ENCODE measurements at regions not wholly inside any gene's neighbourhood (a gene's known extent, or its start where the extent isn't known, plus 50 kb on each side); places are given as distances from the start of the nearest gene placed in this dataset.
"Not testable (repeated sequence)": the region's sequence is repeated elsewhere in the genome, so short reads cannot be mapped to it uniquely, and the experiment has no call there.

GRCh38 chr9:65405766-65406165, 120.8 kb upstream of the FOXD4L5 start:
- H3K27ac ChIP-seq (ENCODE audit: low read length); H3K27me3 ChIP-seq (ENCODE audit: control insufficient read depth, insufficient read depth, low read length); H3K4me3 ChIP-seq (ENCODE audit: low read length); H3K4me1 ChIP-seq (ENCODE audit: control insufficient read depth, insufficient read depth, low read length); H3K36me3 ChIP-seq (ENCODE audit: control insufficient read depth, insufficient read depth, low read length); DNase-seq: not testable (repeated sequence)
- H3K9me3 ChIP-seq (ENCODE audit: control insufficient read depth, low read depth, low read length), result peaks cover 24% of the 10 kb centered on the region
- WGBS (ENCODE audit: insufficient coverage, low lambda C conversion rate), result no CpG with 5 or more reads among the region's 11 CpGs

GRCh38 chr9:65405253-65405652, 120.2 kb upstream of the FOXD4L5 start:
- Histone ChIP-seq H3K9me3 (ENCODE audit: control insufficient read depth, low read depth, low read length) (peaks cover 24% of the 10 kb centered on the region), H3K4me1 (ENCODE audit: control insufficient read depth, insufficient read depth, low read length) (no peaks in the 10 kb centered on the region), H3K27me3 (ENCODE audit: control insufficient read depth, insufficient read depth, low read length) (no peaks in the 10 kb centered on the region), H3K36me3 (ENCODE audit: control insufficient read depth, insufficient read depth, low read length) (no peaks in the 10 kb centered on the region), H3K4me3 (ENCODE audit: low read length) (no peak overlapping the region), H3K27ac (ENCODE audit: low read length) (no peak overlapping the region)
- WGBS (ENCODE audit: insufficient coverage, low lambda C conversion rate), result no CpG with 5 or more reads among the region's 6 CpGs
- no peak for DNase-seq

- Histone ChIP-seq H3K4me1 (ENCODE audit: control insufficient read depth, insufficient read depth, low read length) (no peaks in the 10 kb centered on the region), H3K4me3 (ENCODE audit: low read length) (no peak overlapping the region), H3K27me3 (ENCODE audit: control insufficient read depth, insufficient read depth, low read length) (no peaks in the 10 kb centered on the region), H3K36me3 (ENCODE audit: control insufficient read depth, insufficient read depth, low read length) (no peaks in the 10 kb centered on the region), H3K9me3 (ENCODE audit: control insufficient read depth, low read depth, low read length) (peaks cover 20% of the 10 kb centered on the region), H3K27ac (ENCODE audit: low read length) (no peak overlapping the region)
- DNase-seq, result no peak
- WGBS (ENCODE audit: insufficient coverage, low lambda C conversion rate), result no CpG with 5 or more reads among the region's 11 CpGs
Observed at GRCh38 chr9:65404232-65405006, 119.4 kb upstream of the FOXD4L5 start.

GRCh38 chr9:65403721-65404120, 118.7 kb upstream of the FOXD4L5 start:
- Histone ChIP-seq H3K27ac (ENCODE audit: low read length) (no peak overlapping the region), H3K27me3 (ENCODE audit: control insufficient read depth, insufficient read depth, low read length) (no peaks in the 10 kb centered on the region), H3K9me3 (ENCODE audit: control insufficient read depth, low read depth, low read length) (peaks cover 20% of the 10 kb centered on the region), H3K36me3 (ENCODE audit: control insufficient read depth, insufficient read depth, low read length) (no peaks in the 10 kb centered on the region), H3K4me3 (ENCODE audit: low read length) (no peak overlapping the region), H3K4me1 (ENCODE audit: control insufficient read depth, insufficient read depth, low read length) (no peaks in the 10 kb centered on the region)
- DNase-seq, result no peak
- WGBS (ENCODE audit: insufficient coverage, low lambda C conversion rate), result no CpG with 5 or more reads among the region's 10 CpGs

GRCh38 chr9:65403072-65403471, 118.1 kb upstream of the FOXD4L5 start:
- not testable (repeated sequence) for H3K36me3 ChIP-seq (ENCODE audit: control insufficient read depth, insufficient read depth, low read length); H3K27me3 ChIP-seq (ENCODE audit: control insufficient read depth, insufficient read depth, low read length); H3K4me1 ChIP-seq (ENCODE audit: control insufficient read depth, insufficient read depth, low read length); H3K27ac ChIP-seq (ENCODE audit: low read length); DNase-seq; H3K4me3 ChIP-seq (ENCODE audit: low read length)
- peaks cover 19% of the 10 kb centered on the region for H3K9me3 ChIP-seq (ENCODE audit: control insufficient read depth, low read depth, low read length)
- WGBS (ENCODE audit: insufficient coverage, low lambda C conversion rate), result no CpG with 5 or more reads among the region's 11 CpGs

GRCh38 chr9:65402206-65402870, 117.3 kb upstream of the FOXD4L5 start:
- not testable (repeated sequence) for H3K4me3 ChIP-seq (ENCODE audit: low read length); H3K27ac ChIP-seq (ENCODE audit: low read length); H3K4me1 ChIP-seq (ENCODE audit: control insufficient read depth, insufficient read depth, low read length); H3K27me3 ChIP-seq (ENCODE audit: control insufficient read depth, insufficient read depth, low read length); H3K36me3 ChIP-seq (ENCODE audit: control insufficient read depth, insufficient read depth, low read length); DNase-seq
- 100% methylated on average over 1 of the region's 18 CpGs for WGBS (ENCODE audit: insufficient coverage, low lambda C conversion rate)
- H3K9me3 ChIP-seq (ENCODE audit: control insufficient read depth, low read depth, low read length), result peaks cover 12% of the 10 kb centered on the region

GRCh38 chr9:65401456-65402045, 116.5 kb upstream of the FOXD4L5 start:
- DNase-seq; H3K4me1 ChIP-seq (ENCODE audit: control insufficient read depth, insufficient read depth, low read length); H3K36me3 ChIP-seq (ENCODE audit: control insufficient read depth, insufficient read depth, low read length); H3K27me3 ChIP-seq (ENCODE audit: control insufficient read depth, insufficient read depth, low read length); H3K4me3 ChIP-seq (ENCODE audit: low read length); H3K27ac ChIP-seq (ENCODE audit: low read length): not testable (repeated sequence)
- no CpG with 5 or more reads among the region's 9 CpGs for WGBS (ENCODE audit: insufficient coverage, low lambda C conversion rate)
- H3K9me3 ChIP-seq (ENCODE audit: control insufficient read depth, low read depth, low read length), result peaks cover 12% of the 10 kb centered on the region

GRCh38 chr9:65400886-65401285, 115.9 kb upstream of the FOXD4L5 start:
- Histone ChIP-seq H3K27ac (ENCODE audit: low read length) (no peak overlapping the region), H3K4me1 (ENCODE audit: control insufficient read depth, insufficient read depth, low read length) (no peaks in the 10 kb centered on the region), H3K4me3 (ENCODE audit: low read length) (no peak overlapping the region), H3K9me3 (ENCODE audit: control insufficient read depth, low read depth, low read length) (peaks cover 12% of the 10 kb centered on the region), H3K27me3 (ENCODE audit: control insufficient read depth, insufficient read depth, low read length) (no peaks in the 10 kb centered on the region), H3K36me3 (ENCODE audit: control insufficient read depth, insufficient read depth, low read length) (no peaks in the 10 kb centered on the region)
- no CpG with 5 or more reads among the region's 9 CpGs for WGBS (ENCODE audit: insufficient coverage, low lambda C conversion rate)
- no peak for DNase-seq

GRCh38 chr9:65397763-65398719, 113.0 kb upstream of the FOXD4L5 start:
- not testable (repeated sequence) for H3K9me3 ChIP-seq (ENCODE audit: control insufficient read depth, low read depth, low read length); H3K27me3 ChIP-seq (ENCODE audit: control insufficient read depth, insufficient read depth, low read length); H3K36me3 ChIP-seq (ENCODE audit: control insufficient read depth, insufficient read depth, low read length); H3K4me3 ChIP-seq (ENCODE audit: low read length); H3K4me1 ChIP-seq (ENCODE audit: control insufficient read depth, insufficient read depth, low read length); H3K27ac ChIP-seq (ENCODE audit: low read length); DNase-seq
- WGBS (ENCODE audit: insufficient coverage, low lambda C conversion rate), result no CpG with 5 or more reads among the region's 42 CpGs

- H3K36me3 ChIP-seq (ENCODE audit: control insufficient read depth, insufficient read depth, low read length); H3K9me3 ChIP-seq (ENCODE audit: control insufficient read depth, low read depth, low read length); H3K27ac ChIP-seq (ENCODE audit: low read length); H3K4me3 ChIP-seq (ENCODE audit: low read length); H3K27me3 ChIP-seq (ENCODE audit: control insufficient read depth, insufficient read depth, low read length); H3K4me1 ChIP-seq (ENCODE audit: control insufficient read depth, insufficient read depth, low read length); DNase-seq: not testable (repeated sequence)
- 100% methylated on average over 1 of the region's 20 CpGs for WGBS (ENCODE audit: insufficient coverage, low lambda C conversion rate)
Observed at GRCh38 chr9:65397226-65397625, 112.2 kb upstream of the FOXD4L5 start.
